GM23248 (cell line): ENCODE measurements at regions not wholly inside any gene's neighbourhood (a gene's known extent, or its start where the extent isn't known, plus 50 kb on each side); places are given as distances from the start of the nearest gene placed in this dataset.

ENCODE experiments used
- EZH2 ChIP-seq: fragments of 200-600 bp; sonication (generic); IDR thresholded peaks from 2 replicates; pipeline ENCODE4 v1.6.1; 2018; ENCODE audit warnings: antibody characterized with exemption, mild to moderate bottlenecking; ENCODE audit not compliant: insufficient read depth, poor library complexity, severe bottlenecking
- EZH2phosphoT487 ChIP-seq: fragments of 200-600 bp; sonication (generic); IDR thresholded peaks from 2 replicates; pipeline ENCODE4 v1.6.1; 2018; ENCODE audit warnings: antibody characterized with exemption, moderate library complexity, mild to moderate bottlenecking, low read depth; ENCODE audit not compliant: insufficient read depth

DNA sequence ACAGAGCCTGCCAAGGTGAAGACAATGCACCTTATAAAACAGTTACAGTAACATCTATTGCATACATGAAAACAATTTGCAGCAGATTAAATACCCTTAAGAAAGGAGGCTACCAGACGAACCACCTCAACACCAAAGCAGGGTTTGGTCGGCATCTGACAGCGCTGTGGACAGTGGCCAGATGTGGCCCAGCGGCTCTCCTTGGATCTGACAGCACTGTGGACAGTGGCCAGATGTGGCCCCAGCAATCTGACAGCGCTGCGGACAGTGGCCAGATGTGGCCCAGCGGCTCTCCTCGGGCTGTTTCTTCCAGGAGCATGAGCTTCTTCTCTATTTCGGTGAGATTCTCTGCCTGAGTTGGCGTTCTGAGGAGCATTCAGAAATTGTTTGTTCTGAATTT lies 211.6 kb downstream of the ANKRD30B start:
- no peak for TF ChIP-seq EZH2
- TF ChIP-seq EZH2phosphoT487 = no peak
